Astrocyte (in vitro differentiated cells and primary cell): ENCODE measurements at regions not wholly inside any gene's neighbourhood (a gene's known extent, or its start where the extent isn't known, plus 50 kb on each side); places are given as distances from the start of the nearest gene placed in this dataset.

Source experiments
- CTCF ChIP-seq: IDR thresholded peaks from 2 replicates; pipeline ENCODE4 v1.5.1; 2011; ENCODE audit warnings: low read depth, mild to moderate bottlenecking, inconsistent platforms, low read length, moderate library complexity; ENCODE audit not compliant: insufficient read depth
- EZH2 ChIP-seq: IDR thresholded peaks from 2 replicates; pipeline ENCODE4 v1.6.1; 2012; ENCODE audit warnings: mild to moderate bottlenecking, low read length, inconsistent platforms; ENCODE audit not compliant: insufficient read depth

DNA sequence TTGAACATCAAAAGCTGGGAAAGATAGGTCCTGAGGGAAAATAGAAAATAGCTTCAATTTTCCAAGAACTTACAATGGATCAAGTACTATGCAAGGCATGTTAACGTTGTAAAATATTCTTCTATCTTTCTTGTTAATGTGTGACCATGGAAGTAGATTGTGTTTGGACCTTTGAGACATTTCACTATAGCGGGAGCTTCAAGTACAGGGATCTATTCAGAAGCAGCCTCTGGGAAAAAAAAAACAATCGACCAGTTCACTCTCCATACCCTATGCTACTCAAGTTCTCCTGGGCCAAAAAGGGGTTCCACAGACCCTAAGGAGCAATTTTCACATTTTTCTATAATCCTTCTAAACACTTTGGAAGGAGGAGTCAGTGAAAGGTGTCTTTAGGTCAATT is 54.1 kb upstream of the ATP10B start:
- TF ChIP-seq CTCF = no peak
- TF ChIP-seq EZH2 = no peak
